ENCODE measurements at regions not wholly inside any gene's neighbourhood (a gene's known extent, or its start where the extent isn't known, plus 50 kb on each side); places are given as distances from the start of the nearest gene placed in this dataset.

- TF ChIP-seq BCL3 (CRISPR knock-in tag; IDR thresholded peaks at IDR 0.05) (no peak), PRDM4 (CRISPR knock-in tag; IDR thresholded peaks at IDR 0.05; ENCODE audit: borderline replicate concordance) (no peak), CC2D1A (CRISPR knock-in tag; IDR thresholded peaks at IDR 0.05) (no peak), THAP11 (CRISPR knock-in tag; IDR thresholded peaks at IDR 0.05) (no peak), BCLAF1 (IDR thresholded peaks at IDR 0.05) (no peak), AHR (CRISPR knock-in tag; IDR thresholded peaks at IDR 0.05) (no peak), CENPBD1 (CRISPR knock-in tag; IDR thresholded peaks at IDR 0.05; ENCODE audit: borderline replicate concordance, low read depth) (no peak)
These were observed 985.8 kb downstream of the TBC1D22A start (continued) for GRCh38 chr22:47748271-47748670.

All from HepG2 (cell line).